Left ventricle myocardium superior (tissue), 1 donor: ENCODE measurements at regions not wholly inside any gene's neighbourhood (a gene's known extent, or its start where the extent isn't known, plus 50 kb on each side); places are given as distances from the start of the nearest gene placed in this dataset.
A peak's percentile ranks its signal among the peaks of the same experiment; 100 is the strongest.
"Not testable (repeated sequence)": the region's sequence is repeated elsewhere in the genome, so short reads cannot be mapped to it uniquely, and the experiment has no call there.

Source experiments
- ATAC-seq: fragments of 200-7000 bp; cut with Tn5 transposase; one replicate; pipeline ENCODE4 v1.9.1; 2020; ENCODE audit warnings: mild to moderate bottlenecking, moderate library complexity
- DNase-seq: peaks from one replicate; pipeline ENCODE4 v3.0.0-alpha.2; 2020
- intact Hi-C: fragments of 100-400 bp; cut with micrococcal nuclease; formaldehyde crosslinking; loops from one replicate; pipeline ENCODE4 v1.11.0; 2022
- donor health status: DM: no; HTN: yes; CAD: no; lungs with severe emphysema.

GRCh38 chr10:33045421-33045820, 87.4 kb upstream of the ITGB1 start:
- intact Hi-C loops: no loop called here
- ATAC-seq: no peak

GRCh38 chr10:33042565-33042964, 84.5 kb upstream of the ITGB1 start:
- no peak for ATAC-seq

More at GRCh38 chr10:33045421-33045820, 87.4 kb upstream of the ITGB1 start:
- no peak for DNase-seq

GRCh38 chr10:33041783-33042437, 83.9 kb upstream of the ITGB1 start:
- DNase-seq: no peak
- intact Hi-C loops: no loop called here
- no peak for ATAC-seq

More at GRCh38 chr10:33042565-33042964, 84.5 kb upstream of the ITGB1 start:
- DNase-seq: no peak
- intact Hi-C loops: no loop called here

GRCh38 chr10:33040436-33040835, 82.4 kb upstream of the ITGB1 start:
- intact Hi-C loops: no loop called here
- DNase-seq (no peak), ATAC-seq (no peak)

GRCh38 chr10:33039181-33039580, 81.2 kb upstream of the ITGB1 start:
- DNase-seq (no peak), ATAC-seq (no peak)
- intact Hi-C loops: no loop called here

- ATAC-seq: no peak
- intact Hi-C loops: no loop called here
- no peak for DNase-seq
Observed at GRCh38 chr10:33038672-33039071, 80.6 kb upstream of the ITGB1 start.

GRCh38 chr10:33037726-33038125, 79.7 kb upstream of the ITGB1 start:
- no peak for DNase-seq
- intact Hi-C loops: no loop called here

GRCh38 chr10:33036670-33037069, 78.6 kb upstream of the ITGB1 start:
- intact Hi-C loops: no loop called here
- DNase-seq: no peak
- no peak for ATAC-seq

More at GRCh38 chr10:33037726-33038125, 79.7 kb upstream of the ITGB1 start:
- ATAC-seq: no peak

- DNase-seq (no peak), ATAC-seq (no peak)
- intact Hi-C loops: no loop called here
Observed at GRCh38 chr10:33035411-33035810, 77.4 kb upstream of the ITGB1 start.

GRCh38 chr10:33034931-33035330, 76.9 kb upstream of the ITGB1 start:
- intact Hi-C loops: no loop called here
- DNase-seq (no peak), ATAC-seq (no peak)

- intact Hi-C loops: no loop called here
- no peak for DNase-seq
- no peak for ATAC-seq
Observed at GRCh38 chr10:33032654-33033151, 74.7 kb upstream of the ITGB1 start.

GRCh38 chr10:33031815-33032653, 74.0 kb upstream of the ITGB1 start:
- intact Hi-C loops: no loop called here
- ATAC-seq: no peak
- DNase-seq: no peak

GRCh38 chr10:33031171-33031570, 73.1 kb upstream of the ITGB1 start:
- no peak for DNase-seq
- ATAC-seq: no peak
- intact Hi-C loops: no loop called here

GRCh38 chr10:33028515-33028914, 70.5 kb upstream of the ITGB1 start:
- ATAC-seq, intact Hi-C loops, DNase-seq: not testable (repeated sequence)

- ATAC-seq (no peak), DNase-seq (no peak)
- intact Hi-C loops: no loop called here
Observed at GRCh38 chr10:33027088-33027487, 69.1 kb upstream of the ITGB1 start.

GRCh38 chr10:33026422-33026821, 68.4 kb upstream of the ITGB1 start:
- peak; percentile 32 for ATAC-seq
- intact Hi-C loops: no loop called here
- DNase-seq: no peak

GRCh38 chr10:33025910-33026309, 67.9 kb upstream of the ITGB1 start:
- DNase-seq (no peak), ATAC-seq (no peak)
- intact Hi-C loops: no loop called here

- intact Hi-C loops: no loop called here
- DNase-seq (no peak), ATAC-seq (no peak)
Observed at GRCh38 chr10:33025039-33025438, 67.0 kb upstream of the ITGB1 start.

GRCh38 chr10:33022691-33023090, 64.7 kb upstream of the ITGB1 start:
- DNase-seq: no peak
- intact Hi-C loops: no loop called here
- no peak for ATAC-seq

GRCh38 chr10:33022090-33022489, 64.1 kb upstream of the ITGB1 start:
- no peak for DNase-seq
- ATAC-seq: no peak
- intact Hi-C loops: no loop called here

- intact Hi-C loops: no loop called here
- no peak for ATAC-seq
Observed at GRCh38 chr10:33016988-33017387, 59.0 kb upstream of the ITGB1 start.

More at GRCh38 chr10:33016988-33017387, 59.0 kb upstream of the ITGB1 start:
- DNase-seq: no peak
